ENCODE measurements at regions not wholly inside any gene's neighbourhood (a gene's known extent, or its start where the extent isn't known, plus 50 kb on each side); places are given as distances from the start of the nearest gene placed in this dataset.

GRCh38 chr22:47695176-47695575 is 932.7 kb downstream of the TBC1D22A start:
- ATAC-seq (ENCODE audit: low read depth): no peak
- TF ChIP-seq, protein P1, sequence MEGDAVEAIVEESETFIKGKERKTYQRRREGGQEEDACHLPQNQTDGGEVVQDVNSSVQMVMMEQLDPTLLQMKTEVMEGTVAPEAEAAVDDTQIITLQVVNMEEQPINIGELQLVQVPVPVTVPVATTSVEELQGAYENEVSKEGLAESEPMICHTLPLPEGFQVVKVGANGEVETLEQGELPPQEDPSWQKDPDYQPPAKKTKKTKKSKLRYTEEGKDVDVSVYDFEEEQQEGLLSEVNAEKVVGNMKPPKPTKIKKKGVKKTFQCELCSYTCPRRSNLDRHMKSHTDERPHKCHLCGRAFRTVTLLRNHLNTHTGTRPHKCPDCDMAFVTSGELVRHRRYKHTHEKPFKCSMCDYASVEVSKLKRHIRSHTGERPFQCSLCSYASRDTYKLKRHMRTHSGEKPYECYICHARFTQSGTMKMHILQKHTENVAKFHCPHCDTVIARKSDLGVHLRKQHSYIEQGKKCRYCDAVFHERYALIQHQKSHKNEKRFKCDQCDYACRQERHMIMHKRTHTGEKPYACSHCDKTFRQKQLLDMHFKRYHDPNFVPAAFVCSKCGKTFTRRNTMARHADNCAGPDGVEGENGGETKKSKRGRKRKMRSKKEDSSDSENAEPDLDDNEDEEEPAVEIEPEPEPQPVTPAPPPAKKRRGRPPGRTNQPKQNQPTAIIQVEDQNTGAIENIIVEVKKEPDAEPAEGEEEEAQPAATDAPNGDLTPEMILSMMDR (conservative IDR thresholded peaks at IDR 0.05; ENCODE audit: low read depth, low read length): no peak
- TF ChIP-seq POLR2A (IDR thresholded peaks at IDR 0.05; ENCODE audit: low read depth, low read length) (no peak), BHLHE40 (IDR thresholded peaks at IDR 0.05; ENCODE audit: low read depth, low read length) (no peak)
- H4K20me1 ChIP-seq (ENCODE audit: insufficient read depth, low read length): no peaks in the 10 kb centered on the region
- no peak overlapping the region for H3K4ac ChIP-seq (ENCODE audit: low read depth, low read length)
- H3K27me3 ChIP-seq (ENCODE audit: control insufficient read depth, insufficient read depth, low read length): no peaks in the 10 kb centered on the region
- H3K27ac ChIP-seq (ENCODE audit: insufficient read depth, low read length): no peak overlapping the region
- H3K4me1 ChIP-seq (ENCODE audit: control insufficient read depth, insufficient read depth, low read length): no peaks in the 10 kb centered on the region
- H3K9me3 ChIP-seq (ENCODE audit: control insufficient read depth, insufficient read depth, low read length): peaks cover 32% of the 10 kb centered on the region
- intact Hi-C loops (cut with micrococcal nuclease) (no loop called here), dilution Hi-C loops (cut with HindIII; ENCODE audit: low sequenced_read_pairs, unreplicated experiment) (no loop called here), in situ Hi-C loops (cut with MboI; ENCODE audit: low sequenced_read_pairs) (no loop called here)
- ChIA-PET CTCF (no interaction called here), POLR2A (ENCODE audit: unreplicated experiment) (no interaction called here)
- no peaks in the 10 kb centered on the region for H3K9me1 ChIP-seq (ENCODE audit: insufficient read depth, low read length)
- WGBS, 2 experiments (ENCODE audit: extremely low coverage in 2 of 2, insufficient read length in 1 of 2): 69% methylated on average over 3 of the region's 5 CpGs; no CpG with 5 or more reads in 1 of the 2 experiments
- H4K91ac ChIP-seq (ENCODE audit: insufficient read depth, low read depth, low read length): no peak overlapping the region
- no peak overlapping the region for H2AK9ac ChIP-seq (replicated peaks; ENCODE audit: low read depth, low read length, poor library complexity)
- no peak overlapping the region for H3K9ac ChIP-seq (ENCODE audit: low read depth, low read length)
- no peaks in the 10 kb centered on the region for H3K79me1 ChIP-seq (ENCODE audit: low read depth in 1 of 2, low read length in 2 of 2)
- no peak overlapping the region for H2BK5ac ChIP-seq (ENCODE audit: low read depth, low read length, poor library complexity, severe bottlenecking)
- H4K5ac ChIP-seq (ENCODE audit: low read depth, low read length): no peak overlapping the region
- no peak overlapping the region for H2BK15ac ChIP-seq (ENCODE audit: low read depth, low read length)
- H3K36me3 ChIP-seq (ENCODE audit: control insufficient read depth, insufficient read depth, low read length): no peaks in the 10 kb centered on the region
- no peak overlapping the region for H3K18ac ChIP-seq (ENCODE audit: low read depth, low read length)
- no peak overlapping the region for H2AK5ac ChIP-seq (ENCODE audit: low read depth, low read length)
- DNase-seq: no peak
- H3K23ac ChIP-seq (ENCODE audit: low read depth, low read length): no peak overlapping the region
- no peak overlapping the region for H2AFZ ChIP-seq (replicated peaks; ENCODE audit: low read length, poor library complexity)
- BruUV-seq (replicated peaks): no TSS peak
- no peak overlapping the region for H3K56ac ChIP-seq (ENCODE audit: extremely low read depth, insufficient read depth, low read length)
- H2BK120ac ChIP-seq (ENCODE audit: low read depth, low read length): no peak overlapping the region
- no peak overlapping the region for H2BK20ac ChIP-seq (ENCODE audit: low read depth, low read length)
- H3K14ac ChIP-seq (replicated peaks; ENCODE audit: low read depth, low read length): no peak overlapping the region
- H4K8ac ChIP-seq (ENCODE audit: low read depth in 2 of 2, low read length in 2 of 2): no peak overlapping the region
- H3K4me2 ChIP-seq (ENCODE audit: low read depth, low read length): no peak overlapping the region
- no peak overlapping the region for H3K4me3 ChIP-seq (ENCODE audit: insufficient read depth, low read depth, low read length)

All from IMR-90 (cell line).